Panc1 (cell line): ENCODE measurements at regions not wholly inside any gene's neighbourhood (a gene's known extent, or its start where the extent isn't known, plus 50 kb on each side); places are given as distances from the start of the nearest gene placed in this dataset.

Experiments
- ATAC-seq: fragments of 200-7000 bp; cut with Tn5 transposase; 2 replicates; pipeline ENCODE4 v1.9.1; 2020; ENCODE audit warnings: mild to moderate bottlenecking, moderate library complexity
- BruUV-seq: library from RNA; stranded (reverse); fragments of 400-500 nt; replicated peaks from 2 replicates; lab custom pipeline; 2021; lab: Mats Ljungman, UMichigan
- CTCF ChIA-PET: fragments of 300-600 bp; sonication (Branson Sonifier 250); formaldehyde crosslinking; loops from one replicate; lab custom pipeline; 2022; ENCODE audit warnings: antibody characterized with exemption; lab: Charles Lee
- POLR2A ChIA-PET: fragments of 300-600 bp; sonication (Branson Sonifier 250); formaldehyde crosslinking; loops from one replicate; lab custom pipeline; 2022; ENCODE audit warnings: antibody characterized with exemption; lab: Charles Lee
- DNase-seq: peaks from one replicate; pipeline ENCODE4 v3.0.0-alpha.2; 2010; ENCODE audit warnings: low read depth, low spot score
- H3K27ac ChIP-seq: 2 replicates; pipeline ENCODE4 v1.5.1; 2011; ENCODE audit warnings: mild to moderate bottlenecking, low read length, inconsistent platforms
- H3K27me3 ChIP-seq: fragments of 200-500 bp; sonication (Bioruptor generic); 2 replicates; pipeline ENCODE4 v1.6.0; 2014; ENCODE audit warnings: low read length, inconsistent platforms; ENCODE audit not compliant: control insufficient read depth, insufficient read depth
- H3K36me3 ChIP-seq: fragments of 200-500 bp; sonication (Bioruptor generic); 2 replicates; pipeline ENCODE4 v1.5.1; 2014; ENCODE audit warnings: inconsistent platforms, mild to moderate bottlenecking, low read length, moderate library complexity; ENCODE audit not compliant: control insufficient read depth, insufficient read depth
- H3K4me1 ChIP-seq: 2 replicates; pipeline ENCODE4 v1.5.1; 2011; ENCODE audit warnings: inconsistent platforms, mild to moderate bottlenecking, low read length, moderate library complexity; ENCODE audit not compliant: control insufficient read depth, insufficient read depth
- H3K4me3 ChIP-seq, 2 experiments: 2 replicates each; pipeline ENCODE4 v1.5.1; 2011 to 2012; ENCODE audit warnings: low read depth in 2 of 2, low read length in 2 of 2, mild to moderate bottlenecking in 2 of 2, inconsistent platforms in 1 of 2, moderate library complexity in 1 of 2
- H3K9me3 ChIP-seq: fragments of 200-500 bp; sonication (Bioruptor generic); 2 replicates; pipeline ENCODE4 v1.5.1; 2014; ENCODE audit warnings: low read depth, mild to moderate bottlenecking, inconsistent platforms, low read length, moderate library complexity; ENCODE audit not compliant: control insufficient read depth, insufficient read depth
- CTCF ChIP-seq: fragments of 450-650 bp; IDR thresholded peaks from 2 replicates; pipeline ENCODE4 v1.5.1; 2017; ENCODE audit warnings: mild to moderate bottlenecking
- POLR2AphosphoS5 ChIP-seq: IDR thresholded peaks from 2 replicates; pipeline ENCODE4 v1.6.1; 2012; ENCODE audit warnings: mild to moderate bottlenecking, low read depth, low read length, moderate library complexity
- REST ChIP-seq, 2 experiments: IDR thresholded peaks; 2 replicates each; pipeline ENCODE4 v1.6.1; 2011 to 2012; ENCODE audit warnings: low read depth in 2 of 2, control low read depth in 1 of 2, low read length in 1 of 2, mild to moderate bottlenecking in 1 of 2, moderate library complexity in 1 of 2; ENCODE audit not compliant: insufficient read depth in 1 of 2
- SIN3A ChIP-seq: IDR thresholded peaks from 2 replicates; pipeline ENCODE4 v1.6.1; 2012; ENCODE audit warnings: low read depth, mild to moderate bottlenecking, low read length, moderate library complexity, borderline replicate concordance; ENCODE audit not compliant: insufficient read depth
- TCF7L2 ChIP-seq: IDR thresholded peaks from 2 replicates; pipeline ENCODE4 v1.6.1; 2011; ENCODE audit warnings: mild to moderate bottlenecking, low read depth, low read length, inconsistent platforms
- in situ Hi-C: cut with HindIII; loops from 2 replicates; pipeline ENCODE4 v1.10.0; 2016; ENCODE audit warnings: low sequenced_read_pairs, low pct_unique_long_range_greater_than_20kb
- intact Hi-C: fragments of 100-400 bp; cut with micrococcal nuclease; formaldehyde crosslinking; loops from one replicate; pipeline ENCODE4 v1.10.0; 2022; ENCODE audit not compliant: unreplicated experiment

- intact Hi-C loops: no loop called here
- H3K27ac ChIP-seq: no peak overlapping the region
- in situ Hi-C loops: no loop called here
- ChIA-PET CTCF (no interaction called here), POLR2A (no interaction called here)
- H3K27me3 ChIP-seq: no peaks in the 10 kb centered on the region
- no peak for TF ChIP-seq POLR2AphosphoS5
- TF ChIP-seq CTCF: no peak
- no peak for TF ChIP-seq TCF7L2
- no peaks in the 10 kb centered on the region for H3K36me3 ChIP-seq
- BruUV-seq: no TSS peak
- no peak overlapping the region for H3K4me3 ChIP-seq
- ATAC-seq: no peak
- H3K9me3 ChIP-seq: no peaks in the 10 kb centered on the region
- DNase-seq: no peak
- H3K4me1 ChIP-seq: no peaks in the 10 kb centered on the region
Measured at GRCh38 chr9:65437724-65438123, 152.7 kb upstream of the FOXD4L5 start.

DNA sequence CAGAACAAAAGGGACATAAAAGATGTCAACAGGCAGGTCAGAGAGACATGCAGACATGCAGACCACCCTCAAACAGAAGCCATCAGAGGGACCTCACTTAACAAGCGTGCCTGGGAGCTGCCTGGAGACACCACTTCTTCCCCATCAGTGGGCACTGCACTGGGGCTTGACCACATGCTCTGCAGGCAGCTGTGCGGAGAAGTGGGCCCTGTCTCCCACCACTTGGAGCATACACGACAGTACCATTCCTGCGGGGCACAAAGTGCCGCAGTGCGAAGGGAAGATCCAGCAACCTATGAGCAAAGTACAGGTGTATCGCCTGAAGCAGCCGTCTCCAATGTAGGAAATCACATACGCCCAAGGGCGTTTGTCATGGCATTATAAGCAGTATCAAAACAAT lies 150.5 kb upstream of the FOXD4L5 start:
- TF ChIP-seq SIN3A: no peak
- no peak for TF ChIP-seq TCF7L2
- no peak for TF ChIP-seq REST (IDR thresholded peaks at IDR 0.05; ENCODE audit: insufficient read depth in 1 of 2, low read depth in 2 of 2, low read length in 1 of 2)
- TF ChIP-seq CTCF: no peak
- TF ChIP-seq POLR2AphosphoS5: no peak
- no peaks in the 10 kb centered on the region for H3K9me3 ChIP-seq
- ChIA-PET POLR2A (no interaction called here), CTCF (no interaction called here)
- intact Hi-C loops (no loop called here), in situ Hi-C loops (no loop called here)
- H3K27me3 ChIP-seq: no peaks in the 10 kb centered on the region
- DNase-seq: no peak
- ATAC-seq: no peak
- no peaks in the 10 kb centered on the region for H3K36me3 ChIP-seq
- H3K27ac ChIP-seq: no peak overlapping the region
- H3K4me1 ChIP-seq: no peaks in the 10 kb centered on the region
- BruUV-seq: no TSS peak
- H3K4me3 ChIP-seq: no peak overlapping the region
